ENCODE measurements at regions not wholly inside any gene's neighbourhood (a gene's known extent, or its start where the extent isn't known, plus 50 kb on each side); places are given as distances from the start of the nearest gene placed in this dataset.

GRCh38 chr2:137881711-137882110 is 82.6 kb upstream of the HNMT start:
- Histone ChIP-seq H2BK5ac (ENCODE audit: low read depth, low read length, poor library complexity, severe bottlenecking) (no peak overlapping the region), H4K91ac (ENCODE audit: low read length) (no peak overlapping the region), H3K23ac (ENCODE audit: low read length in 2 of 2) (no peak overlapping the region), H3K36me3 (ENCODE audit: control insufficient read depth in 1 of 2, insufficient read depth in 2 of 2, low read depth in 1 of 2, low read length in 2 of 2) (no peaks in the 10 kb centered on the region), H3K4ac (ENCODE audit: low read depth in 1 of 2, low read length in 2 of 2) (no peak overlapping the region), H3K9me3 (ENCODE audit: control insufficient read depth, low read length) (peaks cover 5% of the 10 kb centered on the region), H2AFZ (ENCODE audit: low read depth, low read length) (no peak overlapping the region), H3K27me3 (ENCODE audit: control insufficient read depth in 1 of 2, insufficient read depth in 1 of 2, low read length in 2 of 2) (no peaks in the 10 kb centered on the region), H3K4me1 (ENCODE audit: control insufficient read depth, insufficient read depth, low read depth, low read length) (no peaks in the 10 kb centered on the region), H3K18ac (ENCODE audit: low read depth in 1 of 2, low read length in 2 of 2) (no peak overlapping the region), H2BK120ac (ENCODE audit: low read depth, low read length) (no peak overlapping the region), H2BK12ac (ENCODE audit: low read length in 2 of 2) (no peak overlapping the region), H3K9ac (ENCODE audit: low read length) (no peak overlapping the region), H3K4me3 (ENCODE audit: insufficient read depth in 1 of 2, low read depth in 1 of 2, low read length in 2 of 2) (no peak overlapping the region), H3K14ac (ENCODE audit: low read length in 2 of 2) (no peak overlapping the region), H3K4me2 (ENCODE audit: low read length, poor library complexity, severe bottlenecking) (no peak overlapping the region), H3K27ac (ENCODE audit: low read length, poor library complexity, severe bottlenecking) (no peak overlapping the region), H4K8ac (ENCODE audit: low read length) (no peak overlapping the region), H2BK15ac (ENCODE audit: low read depth, poor library complexity, severe bottlenecking) (no peak overlapping the region), H3K79me1 (replicated peaks; ENCODE audit: low read length, poor library complexity, severe bottlenecking) (no peaks in the 10 kb centered on the region), H2AK5ac (ENCODE audit: low read length, severe bottlenecking) (no peak overlapping the region)
- WGBS, result 70% methylated on average over 4 of the region's 4 CpGs
- DNase-seq, result no peak

GRCh38 chr2:137886083-137886831 is 78.0 kb upstream of the HNMT start:
- Histone ChIP-seq H2BK120ac (ENCODE audit: low read depth, low read length) (no peak overlapping the region), H2BK12ac (ENCODE audit: low read length in 2 of 2) (no peak overlapping the region), H3K23ac (ENCODE audit: low read length in 2 of 2) (no peak overlapping the region), H3K18ac (ENCODE audit: low read depth in 1 of 2, low read length in 2 of 2) (no peak overlapping the region), H2AFZ (ENCODE audit: low read depth, low read length) (no peak overlapping the region), H2AK5ac (ENCODE audit: low read length, severe bottlenecking) (no peak overlapping the region), H4K8ac (ENCODE audit: low read length) (no peak overlapping the region), H3K14ac (ENCODE audit: low read length in 2 of 2) (no peak overlapping the region), H3K9me3 (ENCODE audit: control insufficient read depth, low read length) (peaks cover 5% of the 10 kb centered on the region), H2BK15ac (ENCODE audit: low read depth, poor library complexity, severe bottlenecking) (no peak overlapping the region), H3K4me3 (ENCODE audit: insufficient read depth in 1 of 2, low read depth in 1 of 2, low read length in 2 of 2) (no peak overlapping the region), H3K4me2 (ENCODE audit: low read length, poor library complexity, severe bottlenecking) (no peak overlapping the region), H3K4me1 (ENCODE audit: control insufficient read depth, insufficient read depth, low read depth, low read length) (no peaks in the 10 kb centered on the region), H3K27ac (ENCODE audit: low read length, poor library complexity, severe bottlenecking) (no peak overlapping the region), H4K91ac (ENCODE audit: low read length) (no peak overlapping the region), H3K27me3 (ENCODE audit: control insufficient read depth in 1 of 2, insufficient read depth in 1 of 2, low read length in 2 of 2) (no peaks in the 10 kb centered on the region), H3K79me1 (replicated peaks; ENCODE audit: low read length, poor library complexity, severe bottlenecking) (no peaks in the 10 kb centered on the region), H3K9ac (ENCODE audit: low read length) (no peak overlapping the region), H3K4ac (ENCODE audit: low read depth in 1 of 2, low read length in 2 of 2) (no peak overlapping the region), H3K36me3 (ENCODE audit: control insufficient read depth in 1 of 2, insufficient read depth in 2 of 2, low read depth in 1 of 2, low read length in 2 of 2) (no peaks in the 10 kb centered on the region), H2BK5ac (ENCODE audit: low read depth, low read length, poor library complexity, severe bottlenecking) (no peak overlapping the region)
- WGBS, result 44% methylated on average over 2 of the region's 3 CpGs
- no peak for DNase-seq

GRCh38 chr2:137888845-137889244 is 75.4 kb upstream of the HNMT start:
- no peaks in the 10 kb centered on the region for H3K9me3 ChIP-seq (ENCODE audit: control insufficient read depth, low read length)
- peak; percentile 29 for DNase-seq
- H2BK15ac ChIP-seq (ENCODE audit: low read depth, poor library complexity, severe bottlenecking), result no peak overlapping the region
- H3K14ac ChIP-seq (ENCODE audit: low read length in 2 of 2), result no peak overlapping the region
- H2AK5ac ChIP-seq (ENCODE audit: low read length, severe bottlenecking), result no peak overlapping the region
- no peaks in the 10 kb centered on the region for H3K27me3 ChIP-seq (ENCODE audit: control insufficient read depth in 1 of 2, insufficient read depth in 1 of 2, low read length in 2 of 2)
- no peak overlapping the region for H3K4ac ChIP-seq (ENCODE audit: low read depth in 1 of 2, low read length in 2 of 2)
- no peak overlapping the region for H2BK5ac ChIP-seq (ENCODE audit: low read depth, low read length, poor library complexity, severe bottlenecking)
- no peak overlapping the region for H3K23ac ChIP-seq (ENCODE audit: low read length in 2 of 2)
- H2BK12ac ChIP-seq (ENCODE audit: low read length in 2 of 2), result no peak overlapping the region
- no peak overlapping the region for H3K4me2 ChIP-seq (ENCODE audit: low read length, poor library complexity, severe bottlenecking)
- H3K9ac ChIP-seq (ENCODE audit: low read length), result no peak overlapping the region
- H3K36me3 ChIP-seq (ENCODE audit: control insufficient read depth in 1 of 2, insufficient read depth in 2 of 2, low read depth in 1 of 2, low read length in 2 of 2), result no peaks in the 10 kb centered on the region
- H3K18ac ChIP-seq (ENCODE audit: low read depth in 1 of 2, low read length in 2 of 2), result no peak overlapping the region
- WGBS, result 17% methylated on average over 8 of the region's 8 CpGs
- no peak overlapping the region for H3K4me3 ChIP-seq (ENCODE audit: insufficient read depth in 1 of 2, low read depth in 1 of 2, low read length in 2 of 2)
- H2BK120ac ChIP-seq (ENCODE audit: low read depth, low read length), result no peak overlapping the region
- no peaks in the 10 kb centered on the region for H3K4me1 ChIP-seq (ENCODE audit: control insufficient read depth, insufficient read depth, low read depth, low read length)
- no peaks in the 10 kb centered on the region for H3K79me1 ChIP-seq (replicated peaks; ENCODE audit: low read length, poor library complexity, severe bottlenecking)
- H4K91ac ChIP-seq (ENCODE audit: low read length), result no peak overlapping the region
- no peak overlapping the region for H4K8ac ChIP-seq (ENCODE audit: low read length)
- no peak overlapping the region for H2AFZ ChIP-seq (ENCODE audit: low read depth, low read length)
- no peak overlapping the region for H3K27ac ChIP-seq (ENCODE audit: low read length, poor library complexity, severe bottlenecking)

GRCh38 chr2:137892739-137893138 is 71.5 kb upstream of the HNMT start:
- no CpG with 5 or more reads among the region's 2 CpGs for WGBS
- no peak overlapping the region for H4K91ac ChIP-seq (ENCODE audit: low read length)
- H2BK15ac ChIP-seq (ENCODE audit: low read depth, poor library complexity, severe bottlenecking), result no peak overlapping the region
- H2BK120ac ChIP-seq (ENCODE audit: low read depth, low read length), result no peak overlapping the region
- H2AFZ ChIP-seq (ENCODE audit: low read depth, low read length), result no peak overlapping the region
- no peak overlapping the region for H3K9ac ChIP-seq (ENCODE audit: low read length)
- H3K79me1 ChIP-seq (replicated peaks; ENCODE audit: low read length, poor library complexity, severe bottlenecking), result no peaks in the 10 kb centered on the region
- H2AK5ac ChIP-seq (ENCODE audit: low read length, severe bottlenecking), result no peak overlapping the region
- H3K4ac ChIP-seq (ENCODE audit: low read depth in 1 of 2, low read length in 2 of 2), result no peak overlapping the region
- no peaks in the 10 kb centered on the region for H3K27me3 ChIP-seq (ENCODE audit: control insufficient read depth in 1 of 2, insufficient read depth in 1 of 2, low read length in 2 of 2)
- H3K18ac ChIP-seq (ENCODE audit: low read depth in 1 of 2, low read length in 2 of 2), result no peak overlapping the region
- no peak overlapping the region for H3K4me3 ChIP-seq (ENCODE audit: insufficient read depth in 1 of 2, low read depth in 1 of 2, low read length in 2 of 2)
- H2BK12ac ChIP-seq (ENCODE audit: low read length in 2 of 2), result no peak overlapping the region
- H3K27ac ChIP-seq (ENCODE audit: low read length, poor library complexity, severe bottlenecking), result no peak overlapping the region
- H3K4me2 ChIP-seq (ENCODE audit: low read length, poor library complexity, severe bottlenecking), result no peak overlapping the region
- no peak overlapping the region for H2BK5ac ChIP-seq (ENCODE audit: low read depth, low read length, poor library complexity, severe bottlenecking)
- no peaks in the 10 kb centered on the region for H3K36me3 ChIP-seq (ENCODE audit: control insufficient read depth in 1 of 2, insufficient read depth in 2 of 2, low read depth in 1 of 2, low read length in 2 of 2)
- no peak for DNase-seq
- no peak overlapping the region for H3K23ac ChIP-seq (ENCODE audit: low read length in 2 of 2)
- no peak overlapping the region for H3K14ac ChIP-seq (ENCODE audit: low read length in 2 of 2)
- no peak overlapping the region for H4K8ac ChIP-seq (ENCODE audit: low read length)
- no peaks in the 10 kb centered on the region for H3K4me1 ChIP-seq (ENCODE audit: control insufficient read depth, insufficient read depth, low read depth, low read length)
- no peaks in the 10 kb centered on the region for H3K9me3 ChIP-seq (ENCODE audit: control insufficient read depth, low read length)
